Hepatocyte (in vitro differentiated cells): ENCODE measurements at regions not wholly inside any gene's neighbourhood (a gene's known extent, or its start where the extent isn't known, plus 50 kb on each side); places are given as distances from the start of the nearest gene placed in this dataset.

ENCODE experiments used
- DNase-seq: peaks from one replicate; pipeline ENCODE4 v3.0.0-alpha.2; 2016; ENCODE audit warnings: low spot score
- H2AFZ ChIP-seq: fragments of 200-600 bp; sonication (generic); 2 replicates; pipeline ENCODE4 v1.6.0; 2016; ENCODE audit warnings: antibody characterized with exemption, mild to moderate bottlenecking
- H3K27ac ChIP-seq: fragments of 200-600 bp; sonication (generic); 2 replicates; pipeline ENCODE4 v1.5.1; 2016; ENCODE audit warnings: mild to moderate bottlenecking
- H3K27me3 ChIP-seq: fragments of 200-600 bp; sonication (generic); 2 replicates; pipeline ENCODE4 v1.6.1; 2016
- H3K36me3 ChIP-seq: fragments of 200-600 bp; sonication (generic); replicated peaks from 2 replicates; pipeline ENCODE4 v1.5.1; 2016; ENCODE audit warnings: low read depth; ENCODE audit not compliant: insufficient read depth
- H3K4me1 ChIP-seq: fragments of 200-600 bp; sonication (generic); 2 replicates; pipeline ENCODE4 v1.5.1; 2016; ENCODE audit warnings: mild to moderate bottlenecking, moderate library complexity; ENCODE audit not compliant: insufficient read depth
- H3K4me2 ChIP-seq: fragments of 200-600 bp; sonication (generic); 2 replicates; pipeline ENCODE4 v1.6.0; 2016
- H3K4me3 ChIP-seq: fragments of 200-600 bp; sonication (generic); 2 replicates; pipeline ENCODE4 v1.5.1; 2016; ENCODE audit warnings: mild to moderate bottlenecking
- H3K79me2 ChIP-seq: fragments of 200-600 bp; sonication (generic); 2 replicates; pipeline ENCODE4 v1.6.0; 2017; ENCODE audit warnings: mild to moderate bottlenecking
- H3K9me2 ChIP-seq: fragments of 200-600 bp; sonication (generic); replicated peaks from 2 replicates; pipeline ENCODE4 v1.6.0; 2017; ENCODE audit warnings: mild to moderate bottlenecking; ENCODE audit not compliant: insufficient read depth
- H3K9me3 ChIP-seq: fragments of 200-600 bp; sonication (generic); 2 replicates; pipeline ENCODE4 v1.5.1; 2016; ENCODE audit warnings: low read depth, mild to moderate bottlenecking
- H4K20me1 ChIP-seq: fragments of 200-600 bp; sonication (generic); 2 replicates; pipeline ENCODE4 v1.6.0; 2016; ENCODE audit warnings: mild to moderate bottlenecking; ENCODE audit not compliant: insufficient read depth, poor library complexity, severe bottlenecking
- CTCF ChIP-seq: fragments of 200-600 bp; sonication (generic); IDR thresholded peaks from 2 replicates; pipeline ENCODE4 v1.5.1; 2016; ENCODE audit warnings: antibody characterized with exemption, mild to moderate bottlenecking; ENCODE audit not compliant: poor library complexity
- EZH2 ChIP-seq: fragments of 200-600 bp; sonication (generic); IDR thresholded peaks from 2 replicates; pipeline ENCODE4 v1.6.1; 2016; ENCODE audit warnings: antibody characterized with exemption, mild to moderate bottlenecking, borderline replicate concordance
- EZH2phosphoT487 ChIP-seq: fragments of 200-600 bp; sonication (generic); IDR thresholded peaks from one replicate; pipeline ENCODE4 v1.6.1; 2018; ENCODE audit warnings: antibody characterized with exemption, mild to moderate bottlenecking, low read depth, moderate library complexity; ENCODE audit not compliant: unreplicated experiment, severe bottlenecking
- WGBS: methylation state at CpG from one replicate; pipeline ENCODE4 v1.1.6; 2016; ENCODE audit warnings: low lambda C conversion rate; ENCODE audit errors: missing lambda C conversion rate; 5-methylcytosine and 5-hydroxymethylcytosine counted together

DNA sequence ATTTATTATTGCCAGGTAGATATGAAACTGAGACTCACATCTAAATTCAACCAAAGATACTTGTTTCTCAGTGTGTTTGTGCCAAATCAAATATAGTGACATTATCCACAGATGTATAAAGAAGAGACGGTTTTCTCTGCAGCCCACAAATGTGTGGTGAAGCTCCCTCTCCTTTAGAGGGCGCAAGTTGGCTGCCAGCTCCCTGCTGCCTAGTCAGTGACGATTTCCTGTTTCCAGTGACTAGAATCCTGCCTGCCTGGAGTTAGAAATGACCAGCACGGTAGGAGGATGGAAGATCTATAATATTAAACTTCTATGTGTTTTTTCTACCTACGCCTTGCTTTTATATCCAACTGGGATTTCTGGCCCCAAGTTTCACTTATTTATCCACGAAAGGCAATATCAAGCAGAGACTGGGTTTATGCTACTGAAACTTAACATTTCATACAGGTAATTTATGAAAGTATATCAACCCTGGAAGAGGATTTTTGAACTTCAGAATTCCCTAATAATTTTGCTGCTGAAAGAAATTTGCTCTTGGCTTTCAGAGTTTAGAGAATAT is 1793.7 kb upstream of the TENM3 start:
- Histone ChIP-seq H4K20me1 (no peaks in the 10 kb centered on the region), H2AFZ (peak overlapping the region; percentile 43), H3K4me1 (no peaks in the 10 kb centered on the region), H3K27ac (no peak overlapping the region), H3K36me3 (no peaks in the 10 kb centered on the region), H3K4me3 (no peak overlapping the region), H3K9me3 (no peaks in the 10 kb centered on the region), H3K79me2 (no peaks in the 10 kb centered on the region), H3K9me2 (no peaks in the 10 kb centered on the region), H3K4me2 (peak overlapping the region; percentile 63), H3K27me3 (no peaks in the 10 kb centered on the region)
- peak; percentile 74 for DNase-seq
- TF ChIP-seq EZH2phosphoT487 = no peak
- TF ChIP-seq CTCF = peak; percentile 66
- TF ChIP-seq EZH2 = no peak
- WGBS = 31% methylated on average over 6 of the region's 6 CpGs

DNA sequence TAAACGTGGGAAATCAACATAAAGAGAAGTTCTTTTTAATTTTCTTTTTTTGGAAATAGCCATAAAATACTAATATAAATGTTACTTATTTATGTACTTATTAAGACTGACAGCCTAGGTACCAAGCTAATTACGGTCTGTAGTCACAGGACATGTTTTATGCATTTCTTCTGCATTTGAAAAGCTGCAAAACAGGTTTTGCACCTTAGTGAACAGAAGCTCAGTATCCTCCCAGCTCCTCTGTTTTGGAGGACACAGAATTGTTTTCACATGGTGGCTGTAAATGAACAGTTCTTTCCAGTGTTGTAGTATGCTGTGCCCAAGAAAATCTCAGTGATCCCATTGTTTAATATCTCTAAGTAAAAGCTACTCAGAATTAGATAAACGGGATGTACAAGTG is 1788.0 kb upstream of the TENM3 start:
- no peak overlapping the region for H3K4me2 ChIP-seq
- H4K20me1 ChIP-seq = no peaks in the 10 kb centered on the region
- 48% methylated on average over 3 of the region's 3 CpGs for WGBS
- no peak overlapping the region for H3K4me3 ChIP-seq
- H3K36me3 ChIP-seq = no peaks in the 10 kb centered on the region
- H3K27me3 ChIP-seq = no peaks in the 10 kb centered on the region
- peak; percentile 32 for DNase-seq
- no peaks in the 10 kb centered on the region for H3K9me2 ChIP-seq
- H3K79me2 ChIP-seq = no peaks in the 10 kb centered on the region
- no peaks in the 10 kb centered on the region for H3K4me1 ChIP-seq
- no peaks in the 10 kb centered on the region for H3K9me3 ChIP-seq
- TF ChIP-seq CTCF = no peak
- no peak for TF ChIP-seq EZH2phosphoT487
- TF ChIP-seq EZH2 = no peak
- no peak overlapping the region for H3K27ac ChIP-seq
- no peak overlapping the region for H2AFZ ChIP-seq

GRCh38 chr4:180456928-180457327 is 1786.3 kb upstream of the TENM3 start:
- Histone ChIP-seq H3K4me3 (no peak overlapping the region), H3K9me3 (no peaks in the 10 kb centered on the region), H3K4me1 (no peaks in the 10 kb centered on the region), H2AFZ (no peak overlapping the region), H3K27me3 (no peaks in the 10 kb centered on the region), H3K79me2 (no peaks in the 10 kb centered on the region), H3K27ac (no peak overlapping the region), H3K9me2 (no peaks in the 10 kb centered on the region), H3K36me3 (no peaks in the 10 kb centered on the region), H4K20me1 (no peaks in the 10 kb centered on the region), H3K4me2 (no peak overlapping the region)
- TF ChIP-seq EZH2 = no peak
- TF ChIP-seq EZH2phosphoT487 = no peak
- TF ChIP-seq CTCF = no peak
- WGBS = 93% methylated on average over 12 of the region's 12 CpGs
- no peak for DNase-seq

DNA sequence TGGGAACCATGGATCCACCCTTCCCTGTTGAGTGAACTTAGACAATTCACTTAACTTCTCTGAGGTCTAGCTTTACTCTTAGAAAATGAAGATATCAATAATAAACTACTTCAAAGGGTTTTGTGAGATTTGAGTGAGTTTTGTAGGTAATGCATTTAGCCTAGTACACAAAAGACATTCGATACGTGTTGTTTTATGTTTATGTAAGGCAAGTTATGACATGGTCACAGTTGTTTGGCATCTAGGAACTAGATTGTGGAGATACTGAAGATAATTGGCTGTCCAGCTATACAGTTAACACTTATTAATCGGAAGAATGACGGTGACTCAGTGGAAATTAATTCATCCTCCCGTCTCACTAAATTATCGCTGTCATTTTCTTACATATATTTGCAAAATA is 1781.1 kb upstream of the TENM3 start:
- no peaks in the 10 kb centered on the region for H3K79me2 ChIP-seq
- no peaks in the 10 kb centered on the region for H3K36me3 ChIP-seq
- H3K27ac ChIP-seq = no peak overlapping the region
- H3K9me2 ChIP-seq = no peaks in the 10 kb centered on the region
- H3K9me3 ChIP-seq = no peaks in the 10 kb centered on the region
- no peaks in the 10 kb centered on the region for H3K4me1 ChIP-seq
- no peak overlapping the region for H2AFZ ChIP-seq
- 93% methylated on average over 6 of the region's 6 CpGs for WGBS
- no peaks in the 10 kb centered on the region for H4K20me1 ChIP-seq
- H3K4me2 ChIP-seq = no peak overlapping the region
- H3K27me3 ChIP-seq = no peaks in the 10 kb centered on the region
- no peak overlapping the region for H3K4me3 ChIP-seq
- TF ChIP-seq CTCF = no peak
- TF ChIP-seq EZH2 = no peak
- no peak for TF ChIP-seq EZH2phosphoT487
- DNase-seq = no peak
